HG03439 (cell line): ENCODE measurements at regions not wholly inside any gene's neighbourhood (a gene's known extent, or its start where the extent isn't known, plus 50 kb on each side); places are given as distances from the start of the nearest gene placed in this dataset.

Source experiments
- ATAC-seq: cut with Tn5 transposase; IDR thresholded peaks from one replicate; pipeline ENCODE4 v1.9.1; 2021; ENCODE audit warnings: mild to moderate bottlenecking, moderate library complexity; ENCODE audit not compliant: unreplicated experiment

- ATAC-seq: no peak
Observed at GRCh38 chr6:141593311-141593710, 539.4 kb upstream of the GJE1 start.

GRCh38 chr6:141587482-141588266 is 545.1 kb upstream of the GJE1 start:
- no peak for ATAC-seq

GRCh38 chr6:141580988-141581552 is 551.7 kb upstream of the GJE1 start:
- ATAC-seq: no peak

DNA sequence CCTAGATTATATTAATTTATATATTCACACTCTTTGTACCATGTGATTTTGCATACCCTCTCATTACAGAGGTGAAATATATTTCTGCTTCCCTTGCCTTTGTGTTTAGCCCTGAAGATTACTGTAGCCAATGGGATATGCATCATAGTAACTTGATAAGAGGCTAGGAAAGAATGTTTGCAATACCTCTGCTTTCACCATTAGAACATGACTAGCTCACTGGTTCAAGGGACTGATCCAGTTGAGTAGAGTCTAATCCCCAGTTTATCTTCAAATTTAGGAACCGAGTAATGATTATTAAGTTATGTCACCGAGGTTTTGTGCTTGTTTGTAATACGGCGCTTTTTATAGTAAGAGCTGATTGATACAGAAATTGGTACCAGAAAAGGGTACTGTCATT is 552.6 kb upstream of the GJE1 start:
- ATAC-seq: no peak

- no peak for ATAC-seq
Observed at GRCh38 chr6:141576751-141577150, 556.0 kb upstream of the GJE1 start.

- ATAC-seq: peak; percentile 95
Observed at GRCh38 chr6:141562851-141563763, 569.6 kb upstream of the GJE1 start.

DNA sequence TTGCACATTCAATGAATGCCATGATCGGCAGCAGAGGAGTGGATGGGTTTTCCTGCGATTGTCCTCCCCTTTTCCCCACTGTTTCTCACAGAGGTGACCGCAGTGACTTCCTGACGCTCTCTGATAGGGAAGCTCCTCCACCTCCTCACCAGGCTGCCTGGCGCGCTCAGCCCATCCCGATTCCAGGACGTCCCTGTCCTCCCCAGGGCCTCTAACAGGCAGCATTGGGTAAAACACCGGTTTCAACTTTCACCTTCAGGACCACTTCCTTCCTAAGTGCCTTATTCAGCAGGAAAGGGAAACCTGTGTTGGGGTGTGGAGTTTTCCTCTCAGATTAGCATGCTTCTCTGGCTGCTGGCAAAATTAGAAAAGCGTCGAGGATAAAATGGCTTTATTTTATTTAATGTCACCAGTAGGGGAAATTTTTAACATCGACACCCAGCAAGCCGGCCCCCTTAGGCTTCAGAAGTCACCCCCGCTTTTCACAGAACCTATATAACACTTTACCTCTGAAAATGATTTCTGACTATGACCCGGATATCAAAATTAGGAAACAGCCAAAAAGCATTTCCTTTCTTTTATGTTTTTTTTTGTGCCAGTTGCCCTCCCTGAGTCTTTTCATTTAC is 570.4 kb upstream of the GJE1 start:
- ATAC-seq: peak; percentile 31

GRCh38 chr6:141561154-141561553 is 571.6 kb upstream of the GJE1 start:
- no peak for ATAC-seq

GRCh38 chr6:141552463-141552862 is 580.3 kb upstream of the GJE1 start:
- peak; percentile 76 for ATAC-seq

DNA sequence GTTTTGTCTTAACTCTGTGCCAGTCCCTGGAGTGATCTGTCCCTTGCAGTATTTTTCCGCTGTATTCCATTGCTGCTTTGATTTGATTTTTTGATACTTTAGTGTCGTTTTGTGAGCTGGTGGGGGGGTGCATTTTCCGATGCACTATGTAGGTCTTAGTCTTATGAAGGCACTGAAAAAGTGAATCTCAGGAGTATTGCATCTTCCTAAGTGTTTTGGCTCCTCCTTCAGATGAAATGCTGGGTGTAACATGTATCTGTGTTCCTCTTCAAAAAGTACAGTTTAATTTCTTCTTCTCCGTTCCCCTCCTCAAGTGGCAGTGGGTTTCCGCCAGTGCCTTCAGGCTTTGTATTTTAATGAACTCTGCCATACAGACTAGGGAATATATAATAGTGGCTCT is 580.7 kb upstream of the GJE1 start:
- no peak for ATAC-seq

DNA sequence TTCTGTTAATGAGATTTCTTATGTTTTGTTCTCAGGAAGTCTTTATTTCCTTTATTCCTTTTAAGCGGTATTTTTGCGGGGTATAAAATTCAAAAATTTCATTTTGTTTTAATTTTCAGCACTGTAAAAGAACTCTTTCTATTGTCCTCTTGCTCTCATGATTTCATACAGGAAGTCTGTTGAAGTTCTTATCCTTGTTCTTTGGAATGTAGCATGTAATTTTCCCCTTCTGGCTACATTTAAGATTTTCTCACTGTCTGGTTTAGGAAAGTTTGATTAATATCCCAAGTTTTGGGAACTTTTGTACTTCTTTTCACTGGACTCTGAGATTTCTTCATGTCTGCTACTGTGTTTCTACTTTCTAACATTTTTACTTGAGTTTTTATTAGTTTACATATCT is 581.4 kb upstream of the GJE1 start:
- ATAC-seq: no peak

DNA sequence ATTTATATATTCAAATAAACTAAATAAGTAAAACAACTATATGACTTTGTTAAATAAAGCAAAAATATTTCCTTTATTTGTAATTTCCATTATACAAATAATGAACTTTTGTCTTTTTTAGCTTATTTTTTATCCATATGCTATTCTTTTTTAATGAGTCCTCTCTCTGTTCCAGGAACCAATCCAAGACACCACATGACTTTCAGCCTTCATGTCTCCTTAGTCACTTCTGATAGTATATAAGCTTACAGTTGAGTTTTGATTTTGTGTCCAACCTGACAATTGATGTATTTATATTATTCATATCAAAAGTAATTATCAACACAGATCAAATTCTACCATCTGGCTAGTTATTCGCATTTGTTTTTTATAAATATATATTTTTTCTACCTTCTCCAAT is 582.3 kb upstream of the GJE1 start:
- no peak for ATAC-seq

- no peak for ATAC-seq
Observed at GRCh38 chr6:141548966-141549365, 583.8 kb upstream of the GJE1 start.

- ATAC-seq: no peak
Observed at GRCh38 chr6:141541581-141542324, 591.0 kb upstream of the GJE1 start.

DNA sequence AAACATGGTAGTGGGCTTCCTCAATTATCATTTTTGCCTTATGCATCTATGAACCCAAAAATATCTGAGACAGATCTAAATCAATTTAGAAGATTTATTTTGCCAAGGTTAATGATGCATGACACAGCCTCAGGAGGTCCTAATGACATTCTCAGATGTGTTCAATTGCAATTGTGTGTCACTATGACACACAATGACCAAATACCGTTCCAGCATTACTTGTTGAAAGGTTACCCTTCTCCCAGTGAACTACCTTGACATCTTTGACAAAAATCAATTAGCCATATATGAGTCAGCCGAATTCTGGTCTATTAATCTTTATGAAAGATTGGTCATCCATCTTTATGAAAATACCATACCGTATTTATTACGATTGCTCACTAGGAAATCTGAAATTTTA is 592.5 kb upstream of the GJE1 start:
- no peak for ATAC-seq

- no peak for ATAC-seq
Observed at GRCh38 chr6:141539617-141540016, 593.1 kb upstream of the GJE1 start.

DNA sequence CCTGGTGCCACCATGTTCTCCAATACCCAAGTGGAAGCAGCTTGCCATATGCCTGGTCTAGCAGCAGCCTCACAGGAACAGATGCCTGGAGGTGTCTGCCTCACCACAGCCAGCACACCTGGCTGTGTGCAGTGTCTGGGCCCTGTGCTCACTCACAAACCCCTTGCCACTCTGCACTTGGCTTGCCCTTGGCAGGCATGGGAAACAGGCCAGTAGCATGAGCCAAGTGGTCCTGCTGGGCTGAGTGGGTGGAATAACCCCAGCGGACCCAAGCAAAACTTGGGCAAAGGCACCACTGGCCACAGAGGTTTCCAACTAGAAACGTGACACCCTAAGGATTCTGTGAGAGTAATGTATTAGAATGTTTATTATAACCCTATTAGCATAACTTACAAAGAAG is 600.5 kb upstream of the GJE1 start:
- no peak for ATAC-seq

GRCh38 chr6:141531040-141531439 is 601.7 kb upstream of the GJE1 start:
- no peak for ATAC-seq

- no peak for ATAC-seq
Observed at GRCh38 chr6:141528596-141528995, 604.1 kb upstream of the GJE1 start.

GRCh38 chr6:141526985-141527384 is 605.7 kb upstream of the GJE1 start:
- no peak for ATAC-seq

DNA sequence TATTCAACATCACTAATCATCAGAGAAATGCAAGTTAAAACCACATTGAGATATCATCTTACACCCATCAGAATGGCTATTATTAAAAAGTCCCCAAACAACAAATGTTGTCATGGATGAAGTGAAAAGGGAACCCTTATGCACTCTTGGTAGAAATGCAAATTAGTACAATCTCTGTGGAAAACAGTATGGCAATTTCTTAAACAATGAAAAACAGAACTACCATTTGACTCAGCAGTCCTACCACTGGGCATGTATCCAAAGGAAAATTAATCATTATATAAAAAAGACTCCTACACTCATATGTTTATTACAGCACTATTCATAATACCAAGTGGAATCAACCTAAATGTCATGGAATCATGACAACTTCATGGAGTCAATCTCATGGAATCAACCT is 611.3 kb upstream of the GJE1 start:
- no peak for ATAC-seq
